PC-9 (cell line): ENCODE measurements at regions not wholly inside any gene's neighbourhood (a gene's known extent, or its start where the extent isn't known, plus 50 kb on each side); places are given as distances from the start of the nearest gene placed in this dataset.

Source experiments
- BruUV-seq: library from RNA; stranded (reverse); fragments of 400-500 nt; replicated peaks from 2 replicates; lab custom pipeline; 2021; lab: Mats Ljungman, UMichigan
- CTCF ChIA-PET: fragments of 300-600 bp; sonication (Branson Sonifier 250); formaldehyde crosslinking; loops from one replicate; lab custom pipeline; 2022; ENCODE audit warnings: antibody characterized with exemption; lab: Charles Lee
- POLR2A ChIA-PET: fragments of 300-600 bp; sonication (Branson Sonifier 250); formaldehyde crosslinking; loops from one replicate; lab custom pipeline; 2022; ENCODE audit warnings: antibody characterized with exemption; ENCODE audit not compliant: unreplicated experiment; lab: Charles Lee
- DNase-seq, 2 experiments: peaks; one replicate each; pipeline versions ENCODE4 v3.0.0 to v3.0.0-alpha.2; 2015 to 2022; ENCODE audit warnings: mixed read lengths in 1 of 2
- H2AFZ ChIP-seq: fragments of 200-600 bp; sonication (generic); 2 replicates; pipeline ENCODE4 v1.8.1; 2017; ENCODE audit warnings: antibody characterized with exemption
- H3F3A ChIP-seq: fragments of 200-600 bp; sonication (generic); 2 replicates; pipeline ENCODE4 v1.8.1; 2017; ENCODE audit warnings: antibody characterized with exemption, mild to moderate bottlenecking, low read depth; ENCODE audit not compliant: insufficient read depth
- H3K27ac ChIP-seq: fragments of 200-600 bp; sonication (generic); 2 replicates; pipeline ENCODE4 v1.6.1; 2016; ENCODE audit warnings: mixed run types
- H3K27me3 ChIP-seq: fragments of 200-600 bp; sonication (generic); 2 replicates; pipeline ENCODE4 v1.6.1; 2016; ENCODE audit warnings: low read depth, mixed run types; ENCODE audit not compliant: insufficient read depth
- H3K36me3 ChIP-seq: fragments of 200-600 bp; sonication (generic); 2 replicates; pipeline ENCODE4 v1.6.1; 2016; ENCODE audit warnings: low read depth, mixed run types
- H3K4me1 ChIP-seq: fragments of 200-600 bp; sonication (generic); replicated peaks from 2 replicates; pipeline ENCODE4 v1.6.1; 2016; ENCODE audit warnings: mixed run types; ENCODE audit not compliant: insufficient read depth
- H3K4me2 ChIP-seq: fragments of 200-600 bp; sonication (generic); 2 replicates; pipeline ENCODE4 v1.6.1; 2017; ENCODE audit warnings: mixed run types
- H3K4me3 ChIP-seq: fragments of 200-600 bp; sonication (generic); 2 replicates; pipeline ENCODE4 v1.6.1; 2016; ENCODE audit warnings: mixed run types
- H3K79me2 ChIP-seq: fragments of 200-600 bp; sonication (generic); 2 replicates; pipeline ENCODE4 v1.6.1; 2017; ENCODE audit warnings: low read depth, mixed run types
- H3K9me2 ChIP-seq: fragments of 200-600 bp; sonication (generic); 2 replicates; pipeline ENCODE4 v1.8.1; 2017; ENCODE audit warnings: mild to moderate bottlenecking; ENCODE audit not compliant: insufficient read depth
- H3K9me3 ChIP-seq: fragments of 200-600 bp; sonication (generic); 2 replicates; pipeline ENCODE4 v1.8.1; 2016; ENCODE audit warnings: low read depth; ENCODE audit not compliant: insufficient read depth
- H4K20me1 ChIP-seq: fragments of 200-600 bp; sonication (generic); 2 replicates; pipeline ENCODE4 v1.8.1; 2017; ENCODE audit not compliant: insufficient read depth
- CTCF ChIP-seq: fragments of 200-600 bp; sonication (generic); conservative IDR thresholded peaks from 2 replicates; pipeline ENCODE4 v1.6.1; 2017; ENCODE audit warnings: mixed run types, antibody characterized with exemption, mild to moderate bottlenecking, moderate library complexity
- EZH2 ChIP-seq: fragments of 200-600 bp; sonication (generic); IDR thresholded peaks from 2 replicates; pipeline ENCODE4 v1.8.0; 2017; ENCODE audit warnings: antibody characterized with exemption, low read depth
- intact Hi-C: fragments of 100-400 bp; cut with micrococcal nuclease; formaldehyde crosslinking; loops from one replicate; pipeline ENCODE4 v1.10.0; 2022; ENCODE audit not compliant: unreplicated experiment

GRCh38 chr6:56877922-56878321, 77.0 kb upstream of the BEND6 start:
- H3K36me3 ChIP-seq, result no peaks in the 10 kb centered on the region
- CTCF ChIA-PET, result no interaction called here
- intact Hi-C loops, result no loop called here
- H3K4me2 ChIP-seq, result no peak overlapping the region
- no peak overlapping the region for H3K4me3 ChIP-seq
- TF ChIP-seq CTCF, result no peak
- no peak for TF ChIP-seq EZH2
- DNase-seq, result no peak
- no peaks in the 10 kb centered on the region for H3K79me2 ChIP-seq
- H3K9me2 ChIP-seq, result no peaks in the 10 kb centered on the region; the same call in 1 of the 2 replicates
- H4K20me1 ChIP-seq, result no peaks in the 10 kb centered on the region
- H3K9me3 ChIP-seq, result no peaks in the 10 kb centered on the region
- no peak overlapping the region for H3K27ac ChIP-seq
- POLR2A ChIA-PET, result no interaction called here
- no peaks in the 10 kb centered on the region for H3K4me1 ChIP-seq
- no TSS peak for BruUV-seq
- H2AFZ ChIP-seq, result no peak overlapping the region
- no peaks in the 10 kb centered on the region for H3F3A ChIP-seq
- no peaks in the 10 kb centered on the region for H3K27me3 ChIP-seq

GRCh38 chr6:56875961-56876360, 78.9 kb upstream of the BEND6 start:
- intact Hi-C loops, result no loop called here
- Histone ChIP-seq H3K79me2 (no peaks in the 10 kb centered on the region), H3K9me3 (no peaks in the 10 kb centered on the region), H3K4me3 (no peak overlapping the region), H3K9me2 (no peaks in the 10 kb centered on the region; the same call in 1 of the 2 replicates), H3K36me3 (no peaks in the 10 kb centered on the region), H3K4me2 (no peak overlapping the region), H3K27me3 (no peaks in the 10 kb centered on the region), H2AFZ (no peak overlapping the region), H4K20me1 (no peaks in the 10 kb centered on the region), H3F3A (no peaks in the 10 kb centered on the region), H3K27ac (no peak overlapping the region), H3K4me1 (no peaks in the 10 kb centered on the region)
- DNase-seq, result no peak
- no TSS peak for BruUV-seq
- ChIA-PET CTCF (no interaction called here), POLR2A (no interaction called here)
- TF ChIP-seq CTCF, result no peak

- TF ChIP-seq CTCF, result no peak
- no peak for TF ChIP-seq EZH2
- Histone ChIP-seq H3K9me2 (no peaks in the 10 kb centered on the region; the same call in 1 of the 2 replicates), H4K20me1 (no peaks in the 10 kb centered on the region), H3K4me2 (no peak overlapping the region), H3K27me3 (no peaks in the 10 kb centered on the region), H3K4me1 (no peaks in the 10 kb centered on the region), H3K36me3 (no peaks in the 10 kb centered on the region), H3K79me2 (no peaks in the 10 kb centered on the region), H3K9me3 (no peaks in the 10 kb centered on the region), H3K27ac (no peak overlapping the region), H3K4me3 (no peak overlapping the region), H3F3A (no peaks in the 10 kb centered on the region), H2AFZ (no peak overlapping the region)
- intact Hi-C loops, result no loop called here
- no TSS peak for BruUV-seq
- no peak for DNase-seq
- ChIA-PET CTCF (no interaction called here), POLR2A (no interaction called here)
These were observed 79.4 kb upstream of the BEND6 start for GRCh38 chr6:56875523-56875922.
